ENCODE measurements at regions not wholly inside any gene's neighbourhood (a gene's known extent, or its start where the extent isn't known, plus 50 kb on each side); places are given as distances from the start of the nearest gene placed in this dataset.

- TF ChIP-seq CTCF (IDR thresholded peaks at IDR 0.05) = no peak
- no peak for TF ChIP-seq POLR2AphosphoS5 (IDR thresholded peaks at IDR 0.05)
Measured at GRCh38 chr10:105342606-105343005, 701.5 kb downstream of the SORCS3 start.
